ENCODE measurements at regions not wholly inside any gene's neighbourhood (a gene's known extent, or its start where the extent isn't known, plus 50 kb on each side); places are given as distances from the start of the nearest gene placed in this dataset.

DNA sequence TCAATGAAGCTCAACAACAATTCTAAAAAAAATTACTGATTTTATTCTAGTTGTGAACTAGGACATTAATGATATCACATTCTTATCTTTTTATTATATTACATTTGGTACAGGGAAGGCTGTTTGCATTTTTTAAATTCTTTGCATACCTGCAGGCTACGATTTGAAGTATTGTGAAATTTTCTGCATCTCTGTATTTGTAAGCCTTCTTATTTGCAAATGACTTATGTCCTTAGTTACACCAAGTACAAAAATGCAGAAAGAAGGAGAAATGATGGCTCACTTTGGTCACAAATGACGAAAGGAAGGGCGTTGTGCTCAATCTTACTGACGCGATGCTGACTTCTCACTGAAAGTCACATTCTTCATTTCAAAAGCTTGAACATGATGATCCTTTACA is 227.5 kb upstream of the SOX11 start:
- DNase-seq, result no peak

DNA sequence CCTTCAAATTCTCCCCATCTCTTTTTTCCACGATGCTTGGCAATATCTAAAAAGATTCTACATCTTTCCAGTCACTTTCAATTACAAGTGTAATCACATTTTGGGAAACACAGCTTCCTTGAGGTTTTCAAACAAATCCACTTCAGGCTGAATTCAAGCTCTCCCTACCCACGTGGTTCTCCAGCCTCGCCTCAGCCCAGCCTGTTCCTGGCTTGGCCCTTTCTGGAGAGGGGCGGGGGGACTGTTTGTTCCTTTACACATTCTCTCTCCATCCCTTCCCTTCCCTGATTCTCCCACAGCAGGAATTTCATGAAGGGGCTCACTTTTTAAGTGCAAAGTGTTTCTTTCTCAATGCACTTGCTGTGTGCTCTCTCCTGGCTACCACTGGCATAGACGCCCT is 226.3 kb upstream of the SOX11 start:
- no peak for DNase-seq

DNA sequence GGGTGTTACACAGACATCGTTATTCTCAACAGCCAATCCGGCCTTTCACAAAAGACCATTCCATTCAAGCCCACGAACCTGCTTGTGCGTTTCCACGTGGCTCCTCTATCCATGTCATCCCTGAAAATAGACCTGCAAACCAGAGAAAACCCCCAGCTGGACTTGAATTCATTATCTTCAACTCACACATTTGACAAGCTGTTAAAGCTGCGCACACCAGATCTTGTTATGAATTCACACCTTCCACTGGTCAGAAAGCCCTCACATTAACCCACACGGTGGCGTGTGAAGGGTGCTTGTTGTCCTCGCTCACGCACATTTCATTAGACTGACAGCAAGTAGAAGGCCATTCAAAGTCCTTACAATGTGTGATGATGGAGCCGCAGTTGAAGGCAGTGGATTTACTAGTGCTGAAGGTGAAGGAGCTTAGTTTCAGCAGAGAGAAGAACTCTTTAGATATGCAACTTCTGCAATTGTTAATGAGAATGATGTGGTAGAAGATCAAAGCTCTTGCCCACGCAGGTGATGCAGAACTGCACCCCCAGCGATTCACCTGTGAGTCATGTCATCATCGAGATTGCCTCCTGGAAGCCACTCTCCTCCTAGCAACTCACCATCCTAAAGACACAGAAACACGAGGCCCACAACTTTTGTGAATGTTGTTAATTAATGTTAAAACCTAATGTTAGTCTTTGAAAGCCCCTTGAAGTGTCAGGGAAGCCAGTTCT is 224.8 kb upstream of the SOX11 start:
- no peak for DNase-seq

DNA sequence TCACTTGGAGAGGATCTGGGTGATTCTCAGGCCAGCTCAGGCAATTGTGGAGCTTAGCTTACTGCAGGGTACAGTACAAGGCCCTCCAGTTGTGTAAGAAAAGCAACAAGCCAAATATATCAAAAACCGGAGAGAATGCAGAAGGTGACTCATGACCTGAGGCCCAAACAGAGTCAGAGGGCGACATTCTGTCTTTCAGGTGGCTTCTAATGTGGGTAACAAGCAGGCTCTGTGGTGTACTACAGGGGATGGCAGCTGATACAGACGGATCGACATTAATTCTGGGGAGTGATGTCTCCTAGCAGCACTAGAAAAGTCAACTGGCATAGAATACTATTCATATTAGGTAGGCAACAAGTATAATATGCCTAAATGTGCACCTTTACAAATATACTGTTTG is 219.5 kb upstream of the SOX11 start:
- DNase-seq, result no peak

DNA sequence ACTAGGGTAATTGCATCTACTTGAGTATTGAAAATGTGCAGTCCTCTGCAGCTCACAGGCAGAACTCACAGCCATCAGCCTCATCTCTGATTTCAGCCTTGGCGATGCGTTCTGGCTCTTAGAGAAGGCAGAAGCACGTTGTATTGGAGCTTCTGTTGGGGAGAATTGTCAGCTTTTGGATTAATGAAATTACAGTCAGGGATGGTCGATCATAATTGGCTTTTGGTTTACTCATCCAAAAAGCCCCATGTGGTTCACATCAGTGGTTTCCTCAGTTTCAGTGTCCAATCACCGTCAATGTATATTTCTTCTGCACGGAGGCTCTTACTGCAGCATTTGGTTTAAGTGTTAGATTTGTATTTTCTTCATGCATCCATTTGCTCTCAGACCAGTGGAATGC is 218.5 kb upstream of the SOX11 start:
- no peak for DNase-seq

DNA sequence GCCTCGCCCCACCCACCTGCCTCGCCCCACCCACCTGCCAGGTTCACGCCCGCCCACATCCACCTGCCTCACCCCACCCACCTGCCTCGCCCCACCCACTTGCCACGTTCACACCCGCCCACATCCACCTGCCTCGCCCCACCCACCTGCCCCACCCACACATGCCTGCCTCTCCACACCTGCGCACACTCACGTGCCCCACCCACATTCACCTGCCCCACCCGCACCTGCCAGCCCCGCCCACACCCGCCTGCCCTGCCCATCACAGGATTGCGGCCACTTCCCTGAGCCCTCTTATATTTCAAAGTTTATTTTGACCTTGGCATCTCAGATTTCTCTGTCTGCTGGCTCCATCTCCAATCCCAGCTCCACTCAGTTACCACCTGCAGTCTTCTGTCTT is 217.5 kb upstream of the SOX11 start:
- DNase-seq, result no peak

DNA sequence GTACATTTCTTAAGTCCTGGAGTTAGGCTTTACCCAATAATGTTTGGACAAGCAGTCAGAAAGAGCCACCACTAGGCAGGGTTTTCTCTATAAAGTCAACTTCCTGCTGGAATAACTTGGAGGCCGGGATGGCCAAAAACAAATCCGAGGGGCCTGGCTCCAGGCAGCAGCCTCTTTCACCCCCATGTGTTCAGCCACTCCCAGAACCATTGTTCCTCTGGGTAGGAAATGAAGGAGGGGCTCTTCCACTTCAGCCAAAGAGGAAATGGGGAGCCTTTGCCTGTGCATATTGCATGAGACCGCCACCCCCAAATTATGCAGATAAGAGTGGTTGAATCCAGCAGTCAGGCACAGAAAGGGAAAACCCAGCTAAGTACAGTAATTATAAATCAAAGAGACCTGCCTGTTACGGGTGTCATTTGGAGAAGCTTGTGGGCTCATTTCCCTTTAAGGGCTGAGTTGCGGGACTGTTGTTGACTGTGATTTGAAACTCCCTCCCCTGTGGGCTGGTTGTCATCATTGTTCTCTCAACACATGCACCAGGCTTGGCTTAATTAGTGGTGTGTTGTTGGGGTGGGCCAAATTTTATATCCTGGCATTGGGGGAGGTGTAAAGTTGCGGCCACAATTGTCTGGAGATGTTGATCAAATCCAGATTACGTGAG is 212.8 kb upstream of the SOX11 start:
- no peak for DNase-seq

DNA sequence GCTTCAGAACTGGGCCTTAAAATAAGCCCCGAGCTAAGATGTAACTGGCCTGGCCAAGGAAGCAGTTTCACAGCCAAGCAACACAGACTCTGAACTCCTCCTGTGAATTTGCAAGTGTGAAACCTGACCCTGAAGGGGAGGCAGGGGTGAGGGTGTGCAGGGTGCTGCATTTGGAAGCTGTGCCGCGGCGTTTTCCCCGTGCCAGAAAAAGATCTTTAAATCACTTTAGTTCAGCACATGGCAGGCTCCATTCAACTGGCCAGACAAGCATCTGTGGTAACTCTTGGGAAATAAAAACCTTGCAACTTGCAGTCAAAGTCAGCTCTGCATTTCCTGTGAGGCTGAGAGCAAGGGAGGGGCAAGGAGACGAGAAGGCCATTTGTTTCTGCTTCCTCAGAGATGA is 209.3 kb upstream of the SOX11 start:
- no peak for DNase-seq

DNA sequence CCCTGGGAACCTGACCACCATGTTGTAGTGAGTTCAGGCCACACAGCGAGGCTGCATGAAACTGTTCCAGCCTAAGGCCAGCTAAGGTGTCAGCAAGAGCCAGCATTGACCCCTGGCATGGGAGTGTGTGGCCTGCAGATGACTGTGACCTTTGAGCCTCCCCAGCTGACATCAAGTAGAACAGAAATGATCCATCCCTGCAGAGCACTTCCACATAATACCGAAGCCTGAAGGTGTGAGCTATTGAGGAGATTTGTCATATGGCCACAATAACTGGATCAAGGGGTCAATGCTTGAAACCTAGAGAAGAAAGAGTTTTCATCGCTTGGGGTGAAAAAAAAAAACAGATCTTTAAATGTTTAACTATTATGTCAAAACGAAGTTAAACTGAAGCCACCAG is 207.3 kb upstream of the SOX11 start:
- DNase-seq, result no peak

DNA sequence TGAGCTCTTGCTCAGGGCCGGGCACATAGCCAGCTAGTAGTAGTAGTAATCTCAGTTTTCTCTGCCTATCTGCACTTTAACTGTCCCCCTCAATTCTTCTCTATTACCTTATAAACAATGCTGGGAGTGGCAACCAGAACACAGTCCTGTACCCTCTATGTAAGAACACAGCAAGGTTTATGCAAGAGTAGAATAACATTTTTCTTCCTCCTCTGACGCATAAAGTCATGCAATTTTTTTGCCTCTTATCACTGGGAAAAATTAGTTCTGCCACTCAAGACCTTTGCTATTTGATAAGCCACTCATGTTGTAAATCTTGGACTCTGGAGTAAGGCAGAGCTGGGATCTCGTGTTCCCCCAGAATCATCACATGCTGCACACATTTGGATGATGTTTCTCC is 200.7 kb upstream of the SOX11 start:
- no peak for DNase-seq

DNA sequence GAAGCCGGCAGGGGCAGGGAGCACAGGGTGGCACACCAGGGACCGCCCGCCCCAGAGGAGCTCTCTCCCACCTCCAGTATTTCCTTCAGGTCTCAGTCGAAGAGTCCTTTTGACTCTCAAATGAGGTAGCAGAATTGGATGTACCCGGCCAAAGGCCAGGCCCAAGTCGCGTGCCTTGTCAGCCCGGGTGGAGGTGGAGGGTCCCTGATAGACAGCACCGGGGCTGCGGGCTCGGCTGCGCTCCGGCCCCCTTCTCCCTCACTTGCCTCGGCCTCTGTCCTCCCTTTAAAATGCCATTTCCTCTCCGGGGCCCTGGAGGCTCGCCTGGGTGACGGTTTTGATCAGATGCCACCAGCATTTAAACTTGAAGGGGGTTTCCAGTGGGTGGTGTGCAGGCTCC is 198.9 kb upstream of the SOX11 start:
- no peak for DNase-seq

DNA sequence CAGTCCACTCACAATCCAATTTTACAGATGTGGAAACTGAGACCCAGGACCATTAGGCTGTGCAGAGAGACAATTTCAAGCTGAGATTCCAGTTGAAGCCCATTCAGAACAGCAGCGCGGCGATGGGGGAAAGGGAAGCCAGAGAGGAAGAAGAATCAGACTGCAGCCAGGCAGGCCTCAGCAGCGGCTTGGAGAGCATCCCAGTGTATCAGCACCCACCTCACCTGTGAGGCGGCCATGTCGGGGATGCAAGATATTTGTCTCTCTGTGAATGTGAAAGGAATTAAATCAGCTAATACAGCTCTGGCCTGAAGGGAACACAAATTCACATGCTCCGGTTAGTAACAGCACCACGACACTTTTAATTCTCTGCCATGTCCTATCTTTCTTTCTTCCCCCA is 198.0 kb upstream of the SOX11 start:
- no peak for DNase-seq

DNA sequence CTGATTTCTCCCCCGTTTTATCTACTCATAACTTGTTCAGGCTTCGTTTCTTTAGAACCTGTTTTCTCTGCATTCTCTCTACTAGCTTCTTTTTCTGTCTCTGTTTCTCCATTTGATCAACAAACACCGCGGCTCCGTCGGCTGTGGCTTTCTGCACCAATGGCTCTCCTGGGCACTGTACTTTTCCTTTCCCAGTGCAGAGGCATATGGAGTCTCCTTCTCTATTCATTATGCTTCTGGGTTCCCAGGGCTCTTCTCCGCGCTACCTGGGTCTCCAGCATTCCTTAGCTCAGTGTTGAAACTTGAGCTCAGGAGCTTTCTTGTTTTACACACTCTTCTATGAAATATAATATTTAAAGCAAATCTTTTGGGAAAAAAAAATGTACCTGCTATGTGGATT is 196.6 kb upstream of the SOX11 start:
- no peak for DNase-seq

DNA sequence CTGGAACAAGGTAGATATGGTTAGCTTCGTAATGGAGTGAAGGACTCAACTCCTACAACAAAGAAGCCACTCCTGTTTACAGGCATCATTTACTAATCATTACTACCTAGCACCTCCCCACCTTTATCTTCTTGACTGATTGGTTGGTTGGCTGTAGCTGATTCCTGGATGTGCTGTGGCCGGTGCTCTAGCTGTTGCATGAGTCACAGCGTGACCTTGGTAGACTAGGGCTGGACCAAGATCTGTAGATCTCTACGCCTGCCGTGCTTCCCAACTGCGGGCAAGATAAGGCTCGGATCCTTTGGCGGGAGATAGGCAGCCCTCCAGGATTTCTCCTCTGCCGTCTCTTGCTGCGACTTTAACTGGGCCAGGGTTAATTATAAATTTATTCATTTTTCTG is 194.3 kb upstream of the SOX11 start:
- no peak for DNase-seq

DNA sequence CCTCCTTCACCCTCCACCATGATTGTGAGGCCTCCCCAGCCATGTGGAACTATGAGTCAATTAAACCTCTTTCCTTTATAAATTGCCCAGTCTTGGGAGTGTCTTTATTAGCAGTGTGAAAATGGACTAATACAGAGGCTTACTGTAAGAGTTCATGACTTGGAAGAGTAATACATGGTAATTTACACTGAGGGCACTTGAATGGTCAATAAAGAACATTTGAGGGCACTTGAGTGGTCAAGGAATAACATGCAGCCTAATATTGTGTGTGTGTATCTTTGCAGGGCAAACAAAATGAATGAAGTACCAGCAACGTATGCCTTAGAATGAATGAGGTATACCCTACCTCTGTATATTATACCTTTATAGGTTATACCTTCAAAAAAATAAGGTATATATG is 190.4 kb upstream of the SOX11 start:
- DNase-seq, result no peak

DNA sequence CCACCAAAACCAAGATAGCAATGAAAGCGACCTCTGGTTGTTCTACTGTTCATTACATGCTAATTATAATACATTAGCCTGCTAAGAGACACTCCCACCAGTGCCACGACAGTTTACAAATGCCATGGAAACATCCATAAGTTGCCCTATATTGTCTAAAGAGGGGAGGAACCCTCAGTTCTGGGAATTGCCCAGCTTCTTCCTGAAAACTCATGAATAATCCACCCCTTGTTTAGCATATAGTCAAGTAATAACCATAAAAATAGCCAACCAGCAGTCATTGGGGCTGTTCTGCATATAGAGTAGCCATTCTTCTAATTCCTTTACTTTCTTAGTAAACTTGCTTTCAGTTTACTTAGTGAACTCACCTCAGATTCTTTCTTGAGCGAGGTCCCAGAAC is 189.8 kb upstream of the SOX11 start:
- no peak for DNase-seq

DNA sequence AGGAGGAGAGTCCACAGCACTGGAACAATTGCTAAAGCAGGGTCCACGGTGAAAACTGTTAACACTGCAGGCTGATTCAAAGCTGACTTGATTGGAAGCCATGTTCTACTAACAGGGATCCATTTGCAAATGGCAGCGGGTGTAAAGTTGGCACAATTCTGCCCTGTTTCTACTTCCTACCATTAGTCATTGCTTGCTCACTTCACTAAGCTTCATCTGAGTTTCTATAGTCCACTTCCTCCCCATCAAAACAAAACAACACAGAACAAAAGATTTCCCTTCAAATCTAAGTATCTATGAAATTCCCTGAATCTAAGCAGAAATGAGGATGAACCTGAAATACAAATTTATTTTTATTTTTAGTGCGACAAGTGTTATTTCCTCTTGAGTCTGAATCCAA is 187.4 kb upstream of the SOX11 start:
- no peak for DNase-seq

DNA sequence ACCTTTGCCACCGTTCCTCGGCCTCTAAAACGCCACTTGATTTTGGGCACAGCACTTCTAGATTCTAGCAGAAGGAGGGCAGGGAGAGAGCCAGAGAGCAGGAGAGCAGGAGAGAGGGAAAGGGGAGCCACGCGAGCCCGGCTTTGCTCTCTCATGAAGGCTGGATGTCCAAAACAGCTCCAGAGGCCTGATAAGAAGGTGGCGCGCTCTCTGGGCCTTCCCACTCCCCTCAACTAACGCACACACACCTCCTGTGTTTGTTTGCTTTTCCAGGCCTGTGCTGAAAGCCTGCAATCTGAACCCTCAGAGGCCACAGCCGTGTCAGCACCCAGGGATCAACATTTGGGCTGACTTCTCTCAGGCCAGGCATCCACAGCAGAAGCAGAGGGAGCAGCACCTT is 184.8 kb upstream of the SOX11 start:
- DNase-seq, result no peak

DNA sequence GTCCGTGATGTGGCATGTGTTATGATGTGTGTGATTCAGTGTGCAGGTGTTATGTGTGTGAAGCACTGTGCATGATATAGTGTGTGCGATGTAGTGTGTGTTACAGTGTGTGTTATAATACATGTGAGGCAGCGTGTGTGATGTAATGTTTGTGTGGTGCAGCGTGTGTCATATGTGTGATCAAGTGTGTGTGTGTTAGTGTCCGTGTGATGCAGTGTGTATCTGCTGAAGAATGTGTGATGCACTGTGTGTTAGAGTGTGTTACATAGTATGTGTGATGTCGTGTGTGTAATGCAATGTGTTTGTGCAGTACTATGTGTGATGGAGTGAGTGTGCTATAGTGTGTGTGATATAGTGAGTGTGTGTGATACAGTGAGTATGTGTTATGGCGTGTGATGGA is 182.8 kb upstream of the SOX11 start:
- no peak for DNase-seq

DNA sequence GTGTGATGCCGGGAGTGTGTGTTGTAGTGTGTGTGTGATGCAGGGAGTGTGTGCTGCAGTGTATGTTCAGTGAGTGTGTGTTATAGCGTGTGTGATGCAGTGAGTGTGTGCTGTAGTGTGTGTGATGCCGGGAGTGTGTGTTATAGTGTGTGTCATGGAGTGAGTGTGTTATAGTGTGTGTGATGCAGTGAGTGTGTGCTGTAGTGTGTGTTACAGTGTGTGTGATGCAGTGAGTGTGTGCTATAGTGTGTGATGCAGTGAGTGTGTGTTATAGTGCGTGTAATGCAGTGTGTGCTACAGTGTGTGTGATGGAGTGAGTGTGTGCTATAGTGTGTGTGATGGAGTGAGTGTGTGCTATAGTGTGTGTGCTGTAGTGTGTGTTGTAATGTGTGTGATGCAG is 182.1 kb upstream of the SOX11 start:
- DNase-seq, result no peak

DNA sequence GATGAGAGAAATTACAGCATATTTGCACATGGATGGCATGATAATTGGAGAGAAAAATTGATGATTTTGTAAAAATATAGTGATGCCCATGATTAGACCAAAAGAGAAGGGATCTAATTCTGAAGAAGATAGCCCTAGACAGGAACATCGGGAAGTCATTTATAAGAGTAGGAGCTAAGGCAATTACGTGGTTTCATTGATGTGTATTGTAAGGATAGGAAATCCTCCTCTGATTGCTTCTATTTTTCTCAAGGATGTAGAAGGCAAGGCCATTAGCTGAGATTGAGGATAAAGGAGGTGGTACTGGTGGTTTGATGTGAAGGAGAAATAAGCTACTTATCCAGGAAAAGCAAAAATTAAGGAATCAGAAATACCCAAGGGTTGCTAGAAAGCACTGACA is 176.5 kb upstream of the SOX11 start:
- no peak for DNase-seq

DNA sequence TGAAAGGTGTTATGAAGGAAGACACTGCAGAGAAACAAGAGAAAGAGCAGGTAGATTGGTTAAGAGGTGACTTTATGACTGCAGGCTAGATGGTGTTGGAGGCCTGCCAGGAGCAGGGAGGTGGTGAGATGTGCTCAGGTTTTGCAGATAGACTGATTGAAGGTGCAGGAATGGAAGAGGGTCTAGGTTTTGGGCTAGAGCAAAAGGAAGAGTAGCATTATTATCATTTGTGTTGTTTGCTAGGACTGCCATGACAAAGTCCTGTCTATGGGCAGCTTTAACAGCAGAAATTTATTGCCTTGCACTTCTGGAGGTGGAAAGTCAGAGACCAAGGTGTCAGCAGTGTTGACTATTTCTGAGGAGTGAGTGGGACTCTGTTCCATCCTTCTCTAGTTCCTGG is 172.9 kb upstream of the SOX11 start:
- no peak for DNase-seq

DNA sequence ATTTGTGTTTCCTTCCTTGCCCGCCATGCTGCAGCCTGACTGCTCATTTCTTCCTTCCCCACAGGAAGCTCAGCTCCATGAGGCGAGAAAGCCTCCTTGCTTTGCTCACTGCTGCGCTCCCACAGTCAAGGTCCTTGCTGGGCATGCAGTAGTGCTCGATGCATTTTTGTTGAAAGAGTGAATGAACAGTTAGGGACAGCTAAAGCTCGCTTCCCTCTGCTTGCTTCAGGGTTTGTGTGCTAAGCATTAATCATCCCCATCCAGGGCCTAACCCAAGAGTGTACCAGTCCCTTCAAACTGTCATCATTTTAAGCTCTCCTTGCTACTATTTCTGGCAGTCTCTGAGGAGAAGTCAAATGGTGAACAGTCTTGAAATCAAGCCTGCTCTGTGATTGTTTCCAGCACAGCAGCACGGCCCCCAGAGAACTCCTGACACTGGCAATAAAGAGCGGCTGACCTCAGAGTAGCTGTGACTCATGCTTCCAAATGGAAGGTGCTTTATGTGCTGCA is 171.7 kb upstream of the SOX11 start:
- peak; percentile 42 for DNase-seq

DNA sequence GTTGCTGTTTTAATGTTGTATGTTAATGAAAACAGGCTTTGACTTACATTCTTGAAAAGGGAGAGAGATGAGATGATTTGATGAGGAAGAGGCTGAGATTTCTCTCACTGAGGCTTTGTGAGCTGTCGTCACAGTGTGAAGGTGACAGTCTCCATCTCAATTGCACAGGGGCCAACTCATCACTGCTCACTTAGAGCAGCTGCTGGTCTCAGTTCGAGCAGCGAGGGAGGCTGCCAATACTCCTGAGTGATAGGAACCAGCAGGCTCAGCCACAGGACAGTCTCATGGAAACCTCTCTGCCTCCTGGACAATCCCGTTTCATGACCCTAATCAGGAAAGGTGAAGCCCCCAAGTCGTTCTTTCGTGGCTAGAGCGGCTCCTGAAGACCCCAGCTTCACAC is 170.7 kb upstream of the SOX11 start:
- DNase-seq, result no peak

DNA sequence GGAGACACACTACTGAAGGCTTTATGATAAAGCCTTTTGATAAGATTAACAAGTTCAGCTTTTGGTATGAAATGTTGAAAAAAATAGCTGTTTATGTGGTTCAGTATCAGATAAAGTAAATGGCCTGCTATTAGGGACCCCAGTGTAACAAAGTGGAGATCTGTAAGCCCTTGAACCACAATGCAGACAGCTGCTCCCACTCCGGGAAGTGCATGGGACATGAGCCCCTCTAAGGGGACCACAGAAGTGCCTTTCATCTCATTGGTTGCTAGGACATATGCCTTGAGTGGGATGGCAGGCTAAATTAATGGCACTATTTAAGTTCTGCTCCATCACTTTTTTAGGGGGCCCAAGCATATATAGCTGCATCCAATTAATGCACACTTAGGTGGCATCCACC is 167.6 kb upstream of the SOX11 start:
- no peak for DNase-seq
